Gastroesophageal sphincter (tissue), 3 donors: ENCODE measurements at regions not wholly inside any gene's neighbourhood (a gene's known extent, or its start where the extent isn't known, plus 50 kb on each side); places are given as distances from the start of the nearest gene placed in this dataset.

Experiments used
- CTCF ChIP-seq, 4 experiments: fragments of 200-600 bp in 2 of 4; fragments of 450-650 bp in 2 of 4; sonication (generic) in 1 of 4; IDR thresholded peaks; one replicate each; pipeline ENCODE4 v1.5.1; 2017 to 2019; ENCODE audit warnings: antibody characterized with exemption in 4 of 4, mild to moderate bottlenecking in 2 of 4, moderate library complexity in 2 of 4
- POLR2AphosphoS5 ChIP-seq: sonication (generic); formaldehyde crosslinking; IDR thresholded peaks from one replicate; pipeline ENCODE4 v1.6.1; 2017; ENCODE audit warnings: antibody characterized with exemption

- TF ChIP-seq CTCF (IDR thresholded peaks at IDR 0.05) (no peak), POLR2AphosphoS5 (no peak)
These were observed 111.2 kb downstream of the NCOR2 start for GRCh38 chr12:124456133-124456651.
